ENCODE measurements at regions not wholly inside any gene's neighbourhood (a gene's known extent, or its start where the extent isn't known, plus 50 kb on each side); places are given as distances from the start of the nearest gene placed in this dataset.
A peak's percentile ranks its signal among the peaks of the same experiment; 100 is the strongest.
"Not testable (repeated sequence)": the region's sequence is repeated elsewhere in the genome, so short reads cannot be mapped to it uniquely, and the experiment has no call there.

GRCh38 chr12:85393606-85394005, 113.6 kb downstream of the ALX1 start:
- Mint-ChIP-seq H3K36me3 (ENCODE audit: low read depth) (no peaks in the 10 kb centered on the region), H3K4me3 (no peak overlapping the region), H3K4me1 (no peaks in the 10 kb centered on the region), H3K27ac (no peak overlapping the region), H3K9me3 (ENCODE audit: low read depth) (no peaks in the 10 kb centered on the region), H3K27me3 (no peaks in the 10 kb centered on the region)
- DNase-seq (no peak), ATAC-seq (no peak)
- intact Hi-C loops (cut with DNase I, micrococcal nuclease) = no loop called here
- ChIA-PET CTCF (no interaction called here), POLR2A (no interaction called here)

- intact Hi-C loops (cut with DNase I, micrococcal nuclease) = no loop called here
- ChIA-PET CTCF (no interaction called here), POLR2A (no interaction called here)
- Mint-ChIP-seq H3K4me1 (no peaks in the 10 kb centered on the region), H3K9me3 (ENCODE audit: low read depth) (no peaks in the 10 kb centered on the region), H3K27ac (no peak overlapping the region), H3K27me3 (no peaks in the 10 kb centered on the region), H3K36me3 (ENCODE audit: low read depth) (no peaks in the 10 kb centered on the region), H3K4me3 (no peak overlapping the region)
- ATAC-seq (no peak), DNase-seq (no peak)
Observed at GRCh38 chr12:85394065-85394464, 114.0 kb downstream of the ALX1 start.

DNA sequence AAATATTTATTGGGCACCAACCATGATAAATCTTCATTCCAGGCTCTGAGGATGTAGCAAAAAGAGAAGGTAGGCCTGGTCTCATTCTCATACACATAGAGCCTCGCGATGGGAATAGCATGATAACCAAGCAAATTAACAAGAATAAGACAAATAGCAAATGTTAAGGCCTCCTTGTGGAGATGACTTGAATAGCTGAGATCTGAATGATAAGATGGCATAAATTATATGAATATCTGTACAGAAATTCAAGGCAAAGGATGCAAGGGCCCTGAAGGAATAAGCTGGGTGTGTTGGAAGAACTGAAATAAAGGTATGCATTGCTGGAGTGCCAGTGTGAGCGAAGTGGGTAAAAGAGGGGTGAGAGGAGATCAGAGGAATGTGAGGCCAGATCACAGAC, 114.8 kb downstream of the ALX1 start:
- no peak overlapping the region for H3K4me3 Mint-ChIP-seq
- no peaks in the 10 kb centered on the region for H3K4me1 Mint-ChIP-seq
- ATAC-seq (no peak), DNase-seq (no peak)
- no peaks in the 10 kb centered on the region for H3K36me3 Mint-ChIP-seq (ENCODE audit: low read depth)
- H3K27ac Mint-ChIP-seq = no peak overlapping the region
- CTCF ChIA-PET = no interaction called here
- H3K9me3 Mint-ChIP-seq (ENCODE audit: low read depth) = no peaks in the 10 kb centered on the region
- POLR2A ChIA-PET = no interaction called here
- H3K27me3 Mint-ChIP-seq = no peaks in the 10 kb centered on the region
- intact Hi-C loops (cut with DNase I, micrococcal nuclease) = no loop called here

GRCh38 chr12:85405262-85405661, 125.2 kb downstream of the ALX1 start:
- ATAC-seq = no peak

DNA sequence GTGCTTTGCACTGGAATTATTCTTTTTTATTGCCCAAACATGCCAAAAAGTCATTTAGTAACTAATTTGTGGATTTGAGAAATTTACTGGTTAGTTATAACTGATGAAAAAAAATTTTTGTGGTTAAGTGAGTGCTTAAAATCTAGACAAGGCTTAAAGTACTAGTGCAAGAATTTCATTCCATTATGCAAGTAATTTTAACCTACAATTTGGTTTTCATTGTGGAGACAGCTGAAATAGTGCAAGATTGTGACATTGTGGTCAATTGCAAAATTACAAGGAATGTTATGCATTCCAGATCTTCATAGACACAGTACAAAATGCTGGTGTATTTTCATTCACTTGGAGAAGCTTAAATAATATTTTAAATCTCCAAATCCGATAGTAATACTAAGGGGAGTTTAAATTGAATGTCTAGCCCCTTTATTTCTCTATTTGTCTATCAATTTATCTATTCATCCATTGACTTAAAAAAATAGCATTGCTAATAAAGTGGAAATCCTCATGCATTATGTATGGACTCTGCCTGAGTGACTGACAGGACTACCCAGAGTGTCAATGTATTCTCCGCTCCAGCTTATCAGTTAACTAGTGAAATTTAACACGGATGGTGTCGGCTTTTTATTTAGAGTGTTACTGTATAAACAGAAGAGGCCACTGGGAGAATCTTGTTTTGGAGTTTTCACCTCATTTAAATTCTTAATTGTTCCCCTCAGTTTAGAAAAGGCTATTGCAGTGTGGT, 125.9 kb downstream of the ALX1 start:
- Mint-ChIP-seq H3K36me3 (ENCODE audit: low read depth) (no peaks in the 10 kb centered on the region), H3K27me3 (no peaks in the 10 kb centered on the region), H3K9me3 (ENCODE audit: low read depth) (no peaks in the 10 kb centered on the region), H3K4me1 (no peaks in the 10 kb centered on the region), H3K4me3 (no peak overlapping the region), H3K27ac (no peak overlapping the region)
- intact Hi-C loops (cut with DNase I, micrococcal nuclease) = no loop called here
- ATAC-seq (no peak), DNase-seq (no peak)
- ChIA-PET POLR2A (no interaction called here), CTCF (interaction anchor here (1.2 to 1.9 kb wide), 2 partner anchors 9 to 20 kb away, joined by 3 to 6 read pairs; no protein-coding TSS in a partner anchor)

More at GRCh38 chr12:85405262-85405661, 125.2 kb downstream of the ALX1 start:
- no peaks in the 10 kb centered on the region for H3K9me3 Mint-ChIP-seq (ENCODE audit: low read depth)
- H3K27me3 Mint-ChIP-seq = no peaks in the 10 kb centered on the region
- no peaks in the 10 kb centered on the region for H3K36me3 Mint-ChIP-seq (ENCODE audit: low read depth)
- intact Hi-C loops (cut with DNase I, micrococcal nuclease) = no loop called here
- no peaks in the 10 kb centered on the region for H3K4me1 Mint-ChIP-seq
- DNase-seq = no peak
- no peak overlapping the region for H3K27ac Mint-ChIP-seq
- ChIA-PET CTCF (no interaction called here), POLR2A (no interaction called here)
- no peak overlapping the region for H3K4me3 Mint-ChIP-seq

DNA sequence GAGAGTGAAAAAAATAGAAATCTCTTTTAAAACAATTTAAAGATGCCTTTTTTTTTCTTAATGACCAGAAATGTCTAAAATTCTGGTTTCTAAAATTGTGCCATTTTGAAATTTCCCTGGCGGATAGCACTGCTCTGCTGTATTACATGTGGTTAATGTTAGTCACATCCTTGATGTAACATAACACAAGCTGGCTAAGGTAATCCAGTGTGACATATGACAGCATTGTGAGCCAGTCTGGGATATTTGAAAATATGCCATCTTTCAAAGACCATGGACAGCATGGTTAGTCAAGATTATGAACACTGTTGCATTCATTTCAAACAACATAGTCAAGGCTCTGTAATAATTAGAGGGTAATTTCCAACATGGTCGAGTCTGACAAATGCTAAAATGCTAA, 133.2 kb downstream of the ALX1 start:
- no peaks in the 10 kb centered on the region for H3K9me3 Mint-ChIP-seq (ENCODE audit: low read depth)
- POLR2A ChIA-PET = no interaction called here

GRCh38 chr12:85422762-85423161, 142.7 kb downstream of the ALX1 start:
- H3K27ac Mint-ChIP-seq = no peak overlapping the region
- no peaks in the 10 kb centered on the region for H3K27me3 Mint-ChIP-seq
- ChIA-PET POLR2A (no interaction called here), CTCF (no interaction called here)
- H3K9me3 Mint-ChIP-seq (ENCODE audit: low read depth) = no peaks in the 10 kb centered on the region
- no peak overlapping the region for H3K4me3 Mint-ChIP-seq
- intact Hi-C loops (cut with DNase I, micrococcal nuclease) = no loop called here
- no peaks in the 10 kb centered on the region for H3K36me3 Mint-ChIP-seq (ENCODE audit: low read depth)
- H3K4me1 Mint-ChIP-seq = no peaks in the 10 kb centered on the region
- ATAC-seq (no peak), DNase-seq (no peak)

More for the DNA sequence above, 133.2 kb downstream of the ALX1 start:
- Mint-ChIP-seq H3K27ac (no peak overlapping the region), H3K36me3 (ENCODE audit: low read depth) (no peaks in the 10 kb centered on the region), H3K4me1 (no peaks in the 10 kb centered on the region), H3K4me3 (no peak overlapping the region), H3K27me3 (no peaks in the 10 kb centered on the region)
- CTCF ChIA-PET = no interaction called here
- intact Hi-C loops (cut with DNase I, micrococcal nuclease) = no loop called here
- DNase-seq = no peak
- no peak for ATAC-seq

DNA sequence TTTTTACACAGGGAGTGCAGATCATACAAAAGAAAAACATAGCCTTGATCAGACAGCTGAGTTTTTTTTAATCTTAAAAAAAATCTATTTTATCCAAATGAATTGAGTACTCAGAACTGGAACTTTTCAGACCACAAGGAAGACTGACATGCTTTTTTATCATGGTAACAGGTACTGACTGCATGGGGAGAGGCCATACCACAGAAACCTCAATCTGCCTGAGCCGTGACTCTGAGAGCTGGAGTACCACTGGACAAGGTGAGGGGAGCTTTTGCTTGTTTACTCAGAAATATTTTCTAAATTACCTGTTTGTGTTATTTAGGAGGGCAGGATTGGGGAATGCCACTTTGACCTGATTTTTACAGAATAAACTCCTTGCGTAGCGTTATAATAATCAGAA, 143.9 kb downstream of the ALX1 start:
- Mint-ChIP-seq H3K27me3 (peaks cover 2% of the 10 kb centered on the region), H3K27ac (no peak overlapping the region), H3K4me1 (no peaks in the 10 kb centered on the region), H3K36me3 (ENCODE audit: low read depth) (no peaks in the 10 kb centered on the region), H3K9me3 (ENCODE audit: low read depth) (no peaks in the 10 kb centered on the region), H3K4me3 (no peak overlapping the region)
- DNase-seq (no peak), ATAC-seq (no peak)
- intact Hi-C loops (cut with DNase I, micrococcal nuclease) = no loop called here
- POLR2A ChIA-PET = no interaction called here
- CTCF ChIA-PET = no interaction called here

DNA sequence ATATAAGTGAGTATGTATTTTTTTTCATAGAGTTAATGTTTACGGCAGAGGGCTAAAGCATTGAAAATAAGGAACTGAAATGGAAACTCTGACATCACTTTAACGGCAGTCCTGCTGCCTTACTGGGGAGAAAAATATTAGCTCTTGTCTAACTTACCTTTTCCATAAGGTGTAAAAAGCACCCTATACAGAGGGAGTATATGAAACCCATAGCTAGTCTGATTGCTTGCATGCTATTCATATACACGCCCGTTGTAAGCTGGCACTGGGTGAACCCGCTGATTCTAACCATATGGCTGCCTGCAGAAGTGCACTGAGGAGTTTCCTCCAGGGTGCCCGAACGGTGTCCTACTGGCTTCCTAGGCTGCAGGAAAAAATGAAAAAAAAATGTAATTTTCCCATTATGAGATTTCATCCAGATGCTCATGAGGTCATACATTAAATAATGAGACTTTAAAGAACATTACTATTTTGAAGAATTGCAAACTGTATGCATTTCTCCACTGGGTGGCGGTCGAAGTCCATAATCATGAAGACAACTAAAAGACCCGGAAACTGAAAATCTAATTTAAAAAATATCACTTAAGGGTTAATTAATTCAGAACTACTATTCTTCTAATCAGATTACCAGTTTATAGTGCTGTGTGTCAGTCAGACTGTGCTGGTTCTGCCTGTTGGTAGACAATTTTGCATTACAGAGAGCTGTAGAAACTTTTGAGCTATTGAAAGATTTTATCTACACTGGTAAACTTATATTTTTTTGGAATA, 144.7 kb downstream of the ALX1 start:
- Mint-ChIP-seq H3K4me1 (no peaks in the 10 kb centered on the region), H3K27ac (no peak overlapping the region), H3K27me3 (peaks cover 2% of the 10 kb centered on the region), H3K9me3 (ENCODE audit: low read depth) (no peaks in the 10 kb centered on the region), H3K4me3 (no peak overlapping the region), H3K36me3 (ENCODE audit: low read depth) (no peaks in the 10 kb centered on the region)
- intact Hi-C loops (cut with DNase I, micrococcal nuclease) = no loop called here
- ATAC-seq = no peak
- peak; percentile 37 for DNase-seq
- ChIA-PET POLR2A (no interaction called here), CTCF (interaction anchor here (1.1 to 1.5 kb wide), 4 partner anchors 13 to 496 kb away, joined by 3 to 7 read pairs (median 3); no protein-coding TSS in a partner anchor)

DNA sequence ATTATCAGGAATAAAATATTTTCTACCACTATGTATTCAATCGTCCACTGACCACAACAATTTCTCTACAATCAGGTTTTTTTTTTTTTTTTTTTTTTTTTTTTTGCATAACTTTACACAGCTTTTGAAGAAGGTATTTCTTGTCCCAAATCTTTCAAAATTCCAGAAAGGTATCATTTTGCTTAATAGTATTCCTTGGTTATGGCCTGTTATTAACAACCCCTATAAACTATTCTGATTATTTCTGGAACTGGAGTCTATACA, 145.3 kb downstream of the ALX1 start:
- H3K27ac Mint-ChIP-seq = no peak overlapping the region

GRCh38 chr12:85425926-85426325, 145.9 kb downstream of the ALX1 start:
- H3K27ac Mint-ChIP-seq = no peak overlapping the region
- no peak for ATAC-seq
- POLR2A ChIA-PET = no interaction called here
- intact Hi-C loops (cut with DNase I, micrococcal nuclease) = no loop called here
- H3K27me3 Mint-ChIP-seq = peaks cover 2% of the 10 kb centered on the region
- H3K4me3 Mint-ChIP-seq = no peak overlapping the region
- CTCF ChIA-PET = interaction anchor here (1.1 to 1.5 kb wide), 4 partner anchors 12 to 495 kb away, joined by 3 to 7 read pairs (median 3); no protein-coding TSS in a partner anchor
- H3K4me1 Mint-ChIP-seq = no peaks in the 10 kb centered on the region
- DNase-seq = no peak
- no peaks in the 10 kb centered on the region for H3K36me3 Mint-ChIP-seq (ENCODE audit: low read depth)
- no peaks in the 10 kb centered on the region for H3K9me3 Mint-ChIP-seq (ENCODE audit: low read depth)

More for the DNA sequence above, 145.3 kb downstream of the ALX1 start:
- ATAC-seq (no peak), DNase-seq (no peak)
- no peak overlapping the region for H3K4me3 Mint-ChIP-seq
- intact Hi-C loops (cut with DNase I, micrococcal nuclease) = no loop called here
- no peaks in the 10 kb centered on the region for H3K36me3 Mint-ChIP-seq (ENCODE audit: low read depth)
- H3K27me3 Mint-ChIP-seq = peaks cover 2% of the 10 kb centered on the region
- H3K9me3 Mint-ChIP-seq (ENCODE audit: low read depth) = no peaks in the 10 kb centered on the region
- no peaks in the 10 kb centered on the region for H3K4me1 Mint-ChIP-seq
- CTCF ChIA-PET = interaction anchor here (1.1 to 1.5 kb wide), 4 partner anchors 12 to 495 kb away, joined by 3 to 7 read pairs (median 3); no protein-coding TSS in a partner anchor
- POLR2A ChIA-PET = no interaction called here

- H3K9me3 Mint-ChIP-seq (ENCODE audit: low read depth); H3K27me3 Mint-ChIP-seq; H3K4me1 Mint-ChIP-seq; DNase-seq; H3K27ac Mint-ChIP-seq; POLR2A ChIA-PET; H3K36me3 Mint-ChIP-seq (ENCODE audit: low read depth); CTCF ChIA-PET; ATAC-seq; H3K4me3 Mint-ChIP-seq; intact Hi-C loops (cut with DNase I, micrococcal nuclease): not testable (repeated sequence)
Observed at GRCh38 chr12:85433148-85433547, 153.1 kb downstream of the ALX1 start.

All from activated CD4-positive, alpha-beta T cell treated with anti-CD3 and anti-CD28 coated beads for 36 hours (primary cell).